ENCODE measurements at regions not wholly inside any gene's neighbourhood (a gene's known extent, or its start where the extent isn't known, plus 50 kb on each side); places are given as distances from the start of the nearest gene placed in this dataset.

- no peaks in the 10 kb centered on the region for H3K36me3 ChIP-seq (ENCODE audit: control insufficient read depth in 4 of 4, insufficient read depth in 3 of 4, low read depth in 1 of 4, low read length in 3 of 4)
- no peak overlapping the region for H3K4me3 ChIP-seq (ENCODE audit: low read depth in 1 of 3, low read length in 3 of 3)
- no peak overlapping the region for H3K27ac ChIP-seq (ENCODE audit: low read depth in 1 of 2, low read length in 2 of 2)
- TF ChIP-seq, protein P1, sequence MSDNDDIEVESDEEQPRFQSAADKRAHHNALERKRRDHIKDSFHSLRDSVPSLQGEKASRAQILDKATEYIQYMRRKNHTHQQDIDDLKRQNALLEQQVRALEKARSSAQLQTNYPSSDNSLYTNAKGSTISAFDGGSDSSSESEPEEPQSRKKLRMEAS (IDR thresholded peaks at IDR 0.05), result no peak
- TF ChIP-seq, protein P2, sequence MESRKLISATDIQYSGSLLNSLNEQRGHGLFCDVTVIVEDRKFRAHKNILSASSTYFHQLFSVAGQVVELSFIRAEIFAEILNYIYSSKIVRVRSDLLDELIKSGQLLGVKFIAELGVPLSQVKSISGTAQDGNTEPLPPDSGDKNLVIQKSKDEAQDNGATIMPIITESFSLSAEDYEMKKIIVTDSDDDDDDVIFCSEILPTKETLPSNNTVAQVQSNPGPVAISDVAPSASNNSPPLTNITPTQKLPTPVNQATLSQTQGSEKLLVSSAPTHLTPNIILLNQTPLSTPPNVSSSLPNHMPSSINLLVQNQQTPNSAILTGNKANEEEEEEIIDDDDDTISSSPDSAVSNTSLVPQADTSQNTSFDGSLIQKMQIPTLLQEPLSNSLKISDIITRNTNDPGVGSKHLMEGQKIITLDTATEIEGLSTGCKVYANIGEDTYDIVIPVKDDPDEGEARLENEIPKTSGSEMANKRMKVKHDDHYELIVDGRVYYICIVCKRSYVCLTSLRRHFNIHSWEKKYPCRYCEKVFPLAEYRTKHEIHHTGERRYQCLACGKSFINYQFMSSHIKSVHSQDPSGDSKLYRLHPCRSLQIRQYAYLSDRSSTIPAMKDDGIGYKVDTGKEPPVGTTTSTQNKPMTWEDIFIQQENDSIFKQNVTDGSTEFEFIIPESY (IDR thresholded peaks at IDR 0.05), result no peak
- TF ChIP-seq JUND (IDR thresholded peaks at IDR 0.05) (no peak), GABPA (IDR thresholded peaks at IDR 0.05 in 1 of 2, conservative IDR thresholded peaks at IDR 0.05 in 1 of 2) (no peak), TAF1 (conservative IDR thresholded peaks at IDR 0.05) (no peak)
- H3K9ac ChIP-seq (ENCODE audit: low read depth in 1 of 2, low read length in 2 of 2), result no peak overlapping the region
- WGBS, result 85% methylated on average over 3 of the region's 3 CpGs
- H3K4me1 ChIP-seq (ENCODE audit: control insufficient read depth in 4 of 4, insufficient read depth in 4 of 4, low read length in 3 of 4), result peaks cover 3 to 16% (median 10%) of the 10 kb centered on the region in 4 donors
- H3K9me3 ChIP-seq (ENCODE audit: control insufficient read depth in 4 of 4, low read length in 3 of 4), result no peaks in the 10 kb centered on the region
- no peaks in the 10 kb centered on the region for H3K27me3 ChIP-seq (ENCODE audit: control insufficient read depth in 4 of 4, insufficient read depth in 4 of 4, low read length in 3 of 4)
- DNase-seq (ENCODE audit: low spot score), result no peak
These were observed 219.3 kb upstream of the UBASH3B start for GRCh38 chr11:122436188-122436555.

- no peak for DNase-seq (ENCODE audit: low spot score)
- TF ChIP-seq GABPA (IDR thresholded peaks at IDR 0.05 in 1 of 2, conservative IDR thresholded peaks at IDR 0.05 in 1 of 2), result no peak
- no peak for TF ChIP-seq FOXA1 (IDR thresholded peaks at IDR 0.05)
- no peak for TF ChIP-seq YY1 (IDR thresholded peaks at IDR 0.05)
- no peak for TF ChIP-seq RXRA (IDR thresholded peaks at IDR 0.05)
- no peak for TF ChIP-seq ATF3 (IDR thresholded peaks at IDR 0.05)
- TF ChIP-seq, protein P2 (IDR thresholded peaks at IDR 0.05), result no peak
- no peak for TF ChIP-seq NR2F2 (IDR thresholded peaks at IDR 0.05)
- TF ChIP-seq EGR1 (IDR thresholded peaks at IDR 0.05; ENCODE audit: low read depth in 2 of 2), result no peak
- TF ChIP-seq JUND (IDR thresholded peaks at IDR 0.05), result no peak
- TF ChIP-seq, protein P1 (IDR thresholded peaks at IDR 0.05), result no peak
- TF ChIP-seq REST (IDR thresholded peaks at IDR 0.05), result no peak
- TF ChIP-seq HNF4G (IDR thresholded peaks at IDR 0.05), result no peak
- no peak for TF ChIP-seq RAD21 (IDR thresholded peaks at IDR 0.05)
- no peak for TF ChIP-seq FOXA2 (IDR thresholded peaks at IDR 0.05)
- no peak for TF ChIP-seq SP1 (IDR thresholded peaks at IDR 0.05)
- TF ChIP-seq, protein P3, sequence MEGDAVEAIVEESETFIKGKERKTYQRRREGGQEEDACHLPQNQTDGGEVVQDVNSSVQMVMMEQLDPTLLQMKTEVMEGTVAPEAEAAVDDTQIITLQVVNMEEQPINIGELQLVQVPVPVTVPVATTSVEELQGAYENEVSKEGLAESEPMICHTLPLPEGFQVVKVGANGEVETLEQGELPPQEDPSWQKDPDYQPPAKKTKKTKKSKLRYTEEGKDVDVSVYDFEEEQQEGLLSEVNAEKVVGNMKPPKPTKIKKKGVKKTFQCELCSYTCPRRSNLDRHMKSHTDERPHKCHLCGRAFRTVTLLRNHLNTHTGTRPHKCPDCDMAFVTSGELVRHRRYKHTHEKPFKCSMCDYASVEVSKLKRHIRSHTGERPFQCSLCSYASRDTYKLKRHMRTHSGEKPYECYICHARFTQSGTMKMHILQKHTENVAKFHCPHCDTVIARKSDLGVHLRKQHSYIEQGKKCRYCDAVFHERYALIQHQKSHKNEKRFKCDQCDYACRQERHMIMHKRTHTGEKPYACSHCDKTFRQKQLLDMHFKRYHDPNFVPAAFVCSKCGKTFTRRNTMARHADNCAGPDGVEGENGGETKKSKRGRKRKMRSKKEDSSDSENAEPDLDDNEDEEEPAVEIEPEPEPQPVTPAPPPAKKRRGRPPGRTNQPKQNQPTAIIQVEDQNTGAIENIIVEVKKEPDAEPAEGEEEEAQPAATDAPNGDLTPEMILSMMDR (IDR thresholded peaks at IDR 0.05; ENCODE audit: low read depth, low read length, missing input control), result no peak
- TF ChIP-seq TAF1 (conservative IDR thresholded peaks at IDR 0.05), result no peak
- no peak for TF ChIP-seq HNF4A (conservative IDR thresholded peaks at IDR 0.05)
These were observed 219.9 kb upstream of the UBASH3B start for GRCh38 chr11:122435540-122436187.

More at GRCh38 chr11:122435540-122436187, 219.9 kb upstream of the UBASH3B start:
- Histone ChIP-seq H3K27me3 (ENCODE audit: control insufficient read depth in 4 of 4, insufficient read depth in 4 of 4, low read length in 3 of 4) (no peaks in the 10 kb centered on the region), H3K9me3 (ENCODE audit: control insufficient read depth in 4 of 4, low read length in 3 of 4) (no peaks in the 10 kb centered on the region), H3K27ac (ENCODE audit: low read depth in 1 of 2, low read length in 2 of 2) (no peak overlapping the region), H3K36me3 (ENCODE audit: control insufficient read depth in 4 of 4, insufficient read depth in 3 of 4, low read depth in 1 of 4, low read length in 3 of 4) (no peaks in the 10 kb centered on the region), H3K4me1 (ENCODE audit: control insufficient read depth in 4 of 4, insufficient read depth in 4 of 4, low read length in 3 of 4) (peaks cover 5 to 11% (median 8%) of the 10 kb centered on the region in 4 donors), H3K4me3 (ENCODE audit: low read depth in 1 of 3, low read length in 3 of 3) (no peak overlapping the region), H3K9ac (ENCODE audit: low read depth in 1 of 2, low read length in 2 of 2) (no peak overlapping the region)
- WGBS, result 87% methylated on average over 7 of the region's 7 CpGs
